Endothelial cell of umbilical vein (primary cell): ENCODE measurements at regions not wholly inside any gene's neighbourhood (a gene's known extent, or its start where the extent isn't known, plus 50 kb on each side); places are given as distances from the start of the nearest gene placed in this dataset.

Experiments
- MAX ChIP-seq: IDR thresholded peaks from 2 replicates; pipeline ENCODE4 v1.6.1; 2011; ENCODE audit not compliant: insufficient read depth, insufficient read length
- POLR2A ChIP-seq: IDR thresholded peaks from 2 replicates; pipeline ENCODE4 v1.6.1; 2012; ENCODE audit warnings: low read depth, mild to moderate bottlenecking, control low read depth, low read length

GRCh38 chr18:65016631-65017371 is 734.0 kb upstream of the CDH7 start:
- TF ChIP-seq MAX (no peak), POLR2A (no peak)
